K562 (cell line): ENCODE measurements at regions not wholly inside any gene's neighbourhood (a gene's known extent, or its start where the extent isn't known, plus 50 kb on each side); places are given as distances from the start of the nearest gene placed in this dataset.

Source experiments
- ATAC-seq: fragments of 200-7000 bp; cut with Tn5 transposase; 3 replicates; pipeline ENCODE4 v1.9.1; 2020; ENCODE audit warnings: moderate library complexity
- BruUV-seq: library from RNA; stranded (reverse); fragments of 400-500 nt; replicated peaks from 2 replicates; lab custom pipeline; 2021; lab: Mats Ljungman, UMichigan
- CTCF ChIA-PET: fragments of 300-600 bp; formaldehyde crosslinking; extraction: SDS; loops from one replicate; lab custom pipeline; 2021; ENCODE audit warnings: low intra/inter-chr PET ratio; lab: Yijun Ruan, JAX
- POLR2A ChIA-PET: fragments of 300-600, 350-650 bp; sonication (Branson Sonifier 250); formaldehyde crosslinking; extraction: SDS; loops from one replicate; lab custom pipeline; 2021; ENCODE audit warnings: antibody characterized with exemption, inconsistent platforms; lab: Yijun Ruan, JAX
- DNase-seq, 4 experiments: peaks; one replicate each; pipeline versions ENCODE4 v3.0.0 to v3.0.0-alpha.2; 2011 to 2018; ENCODE audit warnings: low spot score in 3 of 4, mixed read lengths in 3 of 4; ENCODE audit errors: extremely low read depth in 1 of 4
- FAIRE-seq: peaks from 2 replicates; lab custom pipeline; 2011; peaks lifted over from hg19 to GRCh38; lab: Jason Lieb, UNC
- H2AFZ ChIP-seq: 2 replicates; pipeline ENCODE4 v1.6.0; 2011; ENCODE audit warnings: low read depth, low read length, control low read depth, inconsistent platforms
- H3K27ac ChIP-seq: fragments of 200-600 bp; 3 replicates; pipeline ENCODE4 v1.8.0; 2011; ENCODE audit warnings: low read depth, mild to moderate bottlenecking, control low read depth, inconsistent platforms, low read length, moderate library complexity, mixed read lengths; ENCODE audit errors: extremely low read depth
- H3K27me3 ChIP-seq, 2 experiments: fragments of 300-600 bp in 1 of 2; 2 replicates in 1 of 2; 3 replicates in 1 of 2; pipeline versions ENCODE4 v1.6.0 to v1.8.0; 2011; ENCODE audit warnings: inconsistent platforms in 2 of 2, low read length in 2 of 2, mild to moderate bottlenecking in 1 of 2, mixed read lengths in 1 of 2, moderate library complexity in 1 of 2; ENCODE audit not compliant: control insufficient read depth in 2 of 2, insufficient read depth in 2 of 2
- H3K36me3 ChIP-seq: fragments of 300-600 bp; 3 replicates; pipeline ENCODE4 v1.8.0; 2011; ENCODE audit warnings: mild to moderate bottlenecking, low read length, inconsistent platforms; ENCODE audit not compliant: control insufficient read depth, insufficient read depth
- H3K4me1 ChIP-seq, 2 experiments: fragments of 200-600 bp in 1 of 2; replicated peaks in 1 of 2; 2 replicates in 1 of 2; 3 replicates in 1 of 2; pipeline versions ENCODE4 v1.5.1 to v1.8.0; 2011; ENCODE audit warnings: inconsistent platforms in 2 of 2, low read length in 2 of 2, mild to moderate bottlenecking in 1 of 2, mixed read lengths in 1 of 2, moderate library complexity in 1 of 2; ENCODE audit not compliant: control insufficient read depth in 2 of 2, insufficient read depth in 2 of 2
- H3K4me2 ChIP-seq: 2 replicates; pipeline ENCODE4 v1.6.1; 2011; ENCODE audit warnings: low read length, control low read depth, inconsistent platforms, mixed read lengths; ENCODE audit not compliant: insufficient read depth
- H3K4me3 ChIP-seq: fragments of 200-600 bp; sonication (generic), shearing (Covaris generic); 2 replicates; pipeline ENCODE4 v1.5.1; 2016; ENCODE audit warnings: control low read depth, inconsistent platforms
- H3K79me2 ChIP-seq: fragments of 200-600 bp; 3 replicates; pipeline ENCODE4 v1.8.0; 2011; ENCODE audit warnings: low read length, inconsistent platforms; ENCODE audit not compliant: control insufficient read depth, insufficient read depth
- H3K9ac ChIP-seq, 2 experiments: 2 replicates each; pipeline versions ENCODE4 v1.6.0 to v1.6.1; 2011; ENCODE audit warnings: low read depth in 2 of 2, low read length in 2 of 2, control low read depth in 1 of 2, inconsistent platforms in 1 of 2, mild to moderate bottlenecking in 1 of 2, mixed read lengths in 1 of 2; ENCODE audit not compliant: insufficient read depth in 1 of 2
- H3K9me1 ChIP-seq: one replicate; pipeline ENCODE4 v1.6.0; 2011; ENCODE audit warnings: inconsistent platforms, mild to moderate bottlenecking, low read length, moderate library complexity; ENCODE audit not compliant: control insufficient read depth, insufficient read depth
- H3K9me3 ChIP-seq: replicated peaks from 2 replicates; pipeline ENCODE4 v1.5.1; 2011; ENCODE audit warnings: low read depth, low read length, inconsistent platforms; ENCODE audit not compliant: control insufficient read depth, insufficient read depth
- H4K20me1 ChIP-seq: replicated peaks from 2 replicates; pipeline ENCODE4 v1.6.1; 2011; ENCODE audit warnings: low read length, inconsistent platforms, mixed read lengths; ENCODE audit not compliant: control insufficient read depth, insufficient read depth
- CHD1 ChIP-seq: fragments of 200-600 bp; sonication (generic); IDR thresholded peaks from one replicate; pipeline ENCODE4 v1.6.1; 2012; ENCODE audit warnings: mild to moderate bottlenecking, moderate library complexity, low read length, inconsistent platforms
- COPS2 ChIP-seq: fragments of 450-650 bp; conservative IDR thresholded peaks from 2 replicates; pipeline ENCODE4 v1.6.1; 2016; ENCODE audit warnings: mild to moderate bottlenecking, moderate library complexity
- IFI16 ChIP-seq: fragments of 250-450 bp; sonication (Bioruptor Pico); IDR thresholded peaks from 2 replicates; pipeline ENCODE4 v2.1.2; 2022; ENCODE audit warnings: mild to moderate bottlenecking, inconsistent platforms
- NELFE ChIP-seq: IDR thresholded peaks from 2 replicates; pipeline ENCODE4 v1.6.1; 2011; ENCODE audit warnings: mild to moderate bottlenecking; ENCODE audit not compliant: insufficient read depth, insufficient read length
- NONO ChIP-seq, 2 experiments: fragments of 200-400 bp in 1 of 2; fragments of 450-650 bp in 1 of 2; formaldehyde crosslinking in 1 of 2; IDR thresholded peaks; 2 replicates each; pipeline ENCODE4 v1.6.1; 2017; ENCODE audit warnings: low read depth in 2 of 2, mild to moderate bottlenecking in 2 of 2, moderate library complexity in 2 of 2, low read length in 1 of 2
- POLR2G ChIP-seq: fragments of 200-400 bp; formaldehyde crosslinking; IDR thresholded peaks from 2 replicates; pipeline ENCODE4 v1.6.1; 2017; ENCODE audit warnings: low read depth, mild to moderate bottlenecking, antibody characterized with exemption, low read length, moderate library complexity
- PRMT5 ChIP-seq: sonication (generic); formaldehyde crosslinking; IDR thresholded peaks from 2 replicates; pipeline ENCODE4 v1.5.0; 2020; ENCODE audit warnings: missing genetic modification reagents
- RFX1 ChIP-seq: fragments of 450-650 bp; IDR thresholded peaks from 2 replicates; pipeline ENCODE4 v1.6.1; 2016; ENCODE audit warnings: mild to moderate bottlenecking, moderate library complexity
- YBX1 ChIP-seq: fragments of 450-650 bp; IDR thresholded peaks from 2 replicates; pipeline ENCODE4 v1.7.1; 2016; ENCODE audit warnings: mild to moderate bottlenecking
- ZNF124 ChIP-seq: sonication (generic); formaldehyde crosslinking; IDR thresholded peaks from 2 replicates; pipeline ENCODE4 v1.8.1; 2022; ENCODE audit warnings: missing genetic modification reagents
- WGBS: fragments of 100-300 bp; shearing (Covaris generic); methylation state at CpG from one replicate; pipeline ENCODE4 v1.1.6; 2016; ENCODE audit warnings: low coverage, mixed read lengths; ENCODE audit not compliant: insufficient coverage; ENCODE audit errors: missing lambda C conversion rate; 5-methylcytosine and 5-hydroxymethylcytosine counted together
- in situ Hi-C: fragments of 300-500 bp; cut with MboI; formaldehyde crosslinking; loops from 4 replicates; pipeline ENCODE4 v1.15.0; 2018; ENCODE audit warnings: inconsistent platforms, mixed read lengths
- intact Hi-C: fragments of 100-400 bp; cut with micrococcal nuclease; formaldehyde crosslinking; loops from 2 replicates; pipeline ENCODE4 v1.14.2; 2022
- TF ChIP-seq, protein P1 (sequence below), 2 experiments: IDR thresholded peaks in 1 of 2; conservative IDR thresholded peaks in 1 of 2; 2 replicates each; pipeline ENCODE4 v1.6.1; 2016; ENCODE audit warnings: low read depth in 2 of 2, mild to moderate bottlenecking in 1 of 2, missing compliant biosample characterization in 1 of 2, missing genetic modification characterization in 1 of 2, moderate library complexity in 1 of 2

DNA sequence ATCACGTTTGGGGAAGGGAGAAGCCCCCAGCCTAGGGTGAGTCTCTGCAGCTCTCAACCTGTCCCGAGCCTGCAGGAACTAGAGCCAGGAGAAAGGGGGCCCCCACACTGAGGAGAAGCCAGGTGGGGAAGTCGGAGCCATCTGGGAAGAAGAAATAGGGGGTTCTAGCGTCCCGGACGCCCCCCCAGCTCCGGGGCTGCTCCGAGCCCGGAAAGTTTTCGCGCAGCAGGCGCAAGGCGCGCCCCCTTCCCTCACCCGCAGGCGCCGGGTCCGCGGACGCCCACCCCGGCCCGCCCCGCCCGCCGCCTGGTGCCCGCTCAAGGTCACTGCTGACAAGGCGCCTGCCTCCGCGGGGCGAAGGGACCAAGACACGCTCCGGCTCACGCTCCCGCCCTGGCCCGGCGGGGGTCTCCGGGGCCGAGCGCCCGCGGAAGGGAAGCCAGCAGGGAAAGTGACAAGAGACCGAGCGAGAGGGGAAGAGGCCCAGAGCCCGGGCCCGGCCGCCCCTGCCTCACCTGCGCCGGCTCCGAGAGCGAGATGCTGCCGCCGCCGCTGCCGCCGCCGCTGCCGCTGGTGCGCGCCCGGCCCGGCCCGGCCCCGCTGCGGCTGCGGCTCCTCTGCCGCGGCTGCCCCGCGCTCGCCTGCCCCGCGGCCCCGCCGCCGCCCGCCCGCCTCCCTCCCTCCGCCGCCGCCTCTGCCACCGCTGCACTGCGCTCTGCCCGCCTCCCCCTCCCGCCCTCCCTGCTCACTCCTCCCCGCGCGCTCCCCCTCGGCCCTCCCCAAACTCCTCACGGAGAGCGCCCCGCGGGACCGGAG is 108.4 kb upstream of the SLC6A11 start:
- H3K9me3 ChIP-seq = no peaks in the 10 kb centered on the region
- H3K27me3 ChIP-seq = peaks cover 2 to 25% of the 10 kb centered on the region in 2 experiments; a peak in 3 of 5 replicates
- H3K4me3 ChIP-seq = no peak overlapping the region
- H2AFZ ChIP-seq = no peak overlapping the region
- no peak for FAIRE-seq
- no TSS peak for BruUV-seq
- H3K9me1 ChIP-seq = no peaks in the 10 kb centered on the region
- H3K79me2 ChIP-seq = no peaks in the 10 kb centered on the region
- intact Hi-C loops (no loop called here), in situ Hi-C loops (no loop called here)
- DNase-seq = peak in 1 of 4 experiments; percentile 19
- ChIA-PET POLR2A (interaction anchor here (0.6 kb wide), 1 partner anchor 285 kb away, joined by 3 read pairs; no protein-coding TSS in a partner anchor), CTCF (no interaction called here)
- H3K4me1 ChIP-seq = no peaks in the 10 kb centered on the region
- no peaks in the 10 kb centered on the region for H3K36me3 ChIP-seq
- no peak overlapping the region for H3K9ac ChIP-seq
- no peak overlapping the region for H3K27ac ChIP-seq
- peaks cover 10% of the 10 kb centered on the region for H4K20me1 ChIP-seq
- WGBS = 15% methylated on average over 39 of the region's 93 CpGs
- ATAC-seq = no peak
- no peak overlapping the region for H3K4me2 ChIP-seq
- TF ChIP-seq RFX1 = no peak
- TF ChIP-seq NONO (IDR thresholded peaks at IDR 0.05; ENCODE audit: low read depth in 2 of 2, low read length in 1 of 2) = no peak
- TF ChIP-seq, protein P1, sequence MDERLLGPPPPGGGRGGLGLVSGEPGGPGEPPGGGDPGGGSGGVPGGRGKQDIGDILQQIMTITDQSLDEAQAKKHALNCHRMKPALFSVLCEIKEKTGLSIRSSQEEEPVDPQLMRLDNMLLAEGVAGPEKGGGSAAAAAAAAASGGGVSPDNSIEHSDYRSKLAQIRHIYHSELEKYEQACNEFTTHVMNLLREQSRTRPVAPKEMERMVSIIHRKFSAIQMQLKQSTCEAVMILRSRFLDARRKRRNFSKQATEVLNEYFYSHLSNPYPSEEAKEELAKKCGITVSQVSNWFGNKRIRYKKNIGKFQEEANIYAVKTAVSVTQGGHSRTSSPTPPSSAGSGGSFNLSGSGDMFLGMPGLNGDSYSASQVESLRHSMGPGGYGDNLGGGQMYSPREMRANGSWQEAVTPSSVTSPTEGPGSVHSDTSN (CRISPR knock-in tag; IDR thresholded peaks at IDR 0.05; ENCODE audit: low read depth) = no peak
- TF ChIP-seq, protein P1 (tag; conservative IDR thresholded peaks at IDR 0.05; ENCODE audit: low read depth) = no peak
- no peak for TF ChIP-seq ZNF124 (CRISPR knock-in tag)
- no peak for TF ChIP-seq NELFE
- TF ChIP-seq COPS2 = no peak
- no peak for TF ChIP-seq POLR2G
- no peak for TF ChIP-seq IFI16 (CRISPR knock-in tag)
- no peak for TF ChIP-seq PRMT5 (CRISPR knock-in tag)
- no peak for TF ChIP-seq YBX1
- TF ChIP-seq CHD1 = no peak
